GM21390 (cell line): ENCODE measurements at regions not wholly inside any gene's neighbourhood (a gene's known extent, or its start where the extent isn't known, plus 50 kb on each side); places are given as distances from the start of the nearest gene placed in this dataset.

Source experiments
- ATAC-seq: cut with Tn5 transposase; IDR thresholded peaks from one replicate; pipeline ENCODE4 v1.9.1; 2021; ENCODE audit not compliant: unreplicated experiment

GRCh38 chr2:204261846-204262245, 283.4 kb upstream of the PARD3B start:
- no peak for ATAC-seq

GRCh38 chr2:204264085-204264553, 281.2 kb upstream of the PARD3B start:
- ATAC-seq, result no peak

- no peak for ATAC-seq
These were observed 280.6 kb upstream of the PARD3B start for GRCh38 chr2:204264621-204265140.

- ATAC-seq, result no peak
These were observed 279.5 kb upstream of the PARD3B start for GRCh38 chr2:204265681-204266181.

- ATAC-seq, result no peak
These were observed 276.8 kb upstream of the PARD3B start for GRCh38 chr2:204268458-204268857.

GRCh38 chr2:204268971-204269370, 276.3 kb upstream of the PARD3B start:
- ATAC-seq, result no peak

GRCh38 chr2:204272089-204272488, 273.2 kb upstream of the PARD3B start:
- no peak for ATAC-seq

GRCh38 chr2:204272610-204273287, 272.5 kb upstream of the PARD3B start:
- no peak for ATAC-seq

- ATAC-seq, result no peak
These were observed 270.8 kb upstream of the PARD3B start for GRCh38 chr2:204274429-204274828.

GRCh38 chr2:204274991-204275390, 270.3 kb upstream of the PARD3B start:
- no peak for ATAC-seq

GRCh38 chr2:204277226-204277625, 268.0 kb upstream of the PARD3B start:
- ATAC-seq, result no peak

- ATAC-seq, result no peak
These were observed 266.8 kb upstream of the PARD3B start for GRCh38 chr2:204278454-204278853.

GRCh38 chr2:204279819-204280218, 265.5 kb upstream of the PARD3B start:
- ATAC-seq, result no peak

GRCh38 chr2:204280262-204280668, 265.0 kb upstream of the PARD3B start:
- no peak for ATAC-seq

GRCh38 chr2:204282081-204282480, 263.2 kb upstream of the PARD3B start:
- ATAC-seq, result no peak

- no peak for ATAC-seq
These were observed 262.8 kb upstream of the PARD3B start for GRCh38 chr2:204282525-204282924.

GRCh38 chr2:204289066-204289465, 256.2 kb upstream of the PARD3B start:
- no peak for ATAC-seq

- no peak for ATAC-seq
These were observed 252.8 kb upstream of the PARD3B start for GRCh38 chr2:204292439-204292838.

- ATAC-seq, result no peak
These were observed 251.2 kb upstream of the PARD3B start for GRCh38 chr2:204293884-204294747.

- no peak for ATAC-seq
These were observed 246.9 kb upstream of the PARD3B start for GRCh38 chr2:204298404-204298803.

- ATAC-seq, result no peak
These were observed 245.5 kb upstream of the PARD3B start for GRCh38 chr2:204299766-204300165.

GRCh38 chr2:204306667-204307066, 238.6 kb upstream of the PARD3B start:
- ATAC-seq, result no peak
